ENCODE measurements at regions not wholly inside any gene's neighbourhood (a gene's known extent, or its start where the extent isn't known, plus 50 kb on each side); places are given as distances from the start of the nearest gene placed in this dataset.
"Not testable (repeated sequence)": the region's sequence is repeated elsewhere in the genome, so short reads cannot be mapped to it uniquely, and the experiment has no call there.

- not testable (repeated sequence) for TF ChIP-seq GABPA (tag; conservative IDR thresholded peaks at IDR 0.05; ENCODE audit: low read depth); ZBTB43 (CRISPR knock-in tag; IDR thresholded peaks at IDR 0.05); CTCF (IDR thresholded peaks at IDR 0.05 in 2 of 3, conservative IDR thresholded peaks at IDR 0.05 in 1 of 3; ENCODE audit: insufficient read depth in 2 of 3, low read depth in 1 of 3, low read length in 3 of 3); E2F8 (IDR thresholded peaks at IDR 0.05; ENCODE audit: low read depth, partially characterized antibody); SMAD3 (CRISPR knock-in tag; conservative IDR thresholded peaks at IDR 0.05); YY1 (IDR thresholded peaks at IDR 0.05; ENCODE audit: borderline replicate concordance in 1 of 3, control insufficient read depth in 1 of 3, extremely low read depth in 1 of 3, insufficient read depth in 3 of 3, insufficient read length in 1 of 3, insufficient replicate concordance in 2 of 3, low read depth in 1 of 3, low read length in 2 of 3); ELF4 (CRISPR knock-in tag; IDR thresholded peaks at IDR 0.05); E2F1 (CRISPR knock-in tag; IDR thresholded peaks at IDR 0.05); USF1 (CRISPR knock-in tag; IDR thresholded peaks at IDR 0.05); ZC3H4 (CRISPR knock-in tag; IDR thresholded peaks at IDR 0.05; ENCODE audit: borderline replicate concordance); ZNF609 (CRISPR knock-in tag; IDR thresholded peaks at IDR 0.05; ENCODE audit: borderline replicate concordance); UBTF (IDR thresholded peaks at IDR 0.05; ENCODE audit: borderline replicate concordance in 1 of 2, low read depth in 2 of 2, low read length in 2 of 2)
Observed at GRCh38 chr19:14279270-14279669, 73.3 kb upstream of the ADGRL1 start.

Data from K562 (cell line).